ENCODE measurements at regions not wholly inside any gene's neighbourhood (a gene's known extent, or its start where the extent isn't known, plus 50 kb on each side); places are given as distances from the start of the nearest gene placed in this dataset.

DNA sequence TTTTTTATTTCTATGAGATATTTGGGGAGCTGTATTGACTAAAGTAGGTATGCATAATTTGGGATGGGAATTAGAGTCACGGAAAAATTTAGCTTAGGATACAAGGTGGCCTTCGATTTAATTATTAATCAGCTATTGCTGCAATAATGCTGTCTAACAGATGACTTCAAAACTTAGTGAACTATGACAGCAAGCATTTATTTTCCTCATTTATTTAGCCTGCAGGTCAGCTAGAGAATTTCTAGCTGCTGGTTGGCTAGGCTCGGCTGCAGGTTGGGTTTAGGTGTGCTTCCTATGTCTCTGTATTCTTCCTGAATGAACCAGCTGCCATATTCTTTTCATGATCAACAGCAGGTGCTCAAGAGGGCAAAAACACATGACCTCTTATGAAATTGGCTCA lies 181.8 kb upstream of the RAG2 start:
- TF ChIP-seq, protein P1, sequence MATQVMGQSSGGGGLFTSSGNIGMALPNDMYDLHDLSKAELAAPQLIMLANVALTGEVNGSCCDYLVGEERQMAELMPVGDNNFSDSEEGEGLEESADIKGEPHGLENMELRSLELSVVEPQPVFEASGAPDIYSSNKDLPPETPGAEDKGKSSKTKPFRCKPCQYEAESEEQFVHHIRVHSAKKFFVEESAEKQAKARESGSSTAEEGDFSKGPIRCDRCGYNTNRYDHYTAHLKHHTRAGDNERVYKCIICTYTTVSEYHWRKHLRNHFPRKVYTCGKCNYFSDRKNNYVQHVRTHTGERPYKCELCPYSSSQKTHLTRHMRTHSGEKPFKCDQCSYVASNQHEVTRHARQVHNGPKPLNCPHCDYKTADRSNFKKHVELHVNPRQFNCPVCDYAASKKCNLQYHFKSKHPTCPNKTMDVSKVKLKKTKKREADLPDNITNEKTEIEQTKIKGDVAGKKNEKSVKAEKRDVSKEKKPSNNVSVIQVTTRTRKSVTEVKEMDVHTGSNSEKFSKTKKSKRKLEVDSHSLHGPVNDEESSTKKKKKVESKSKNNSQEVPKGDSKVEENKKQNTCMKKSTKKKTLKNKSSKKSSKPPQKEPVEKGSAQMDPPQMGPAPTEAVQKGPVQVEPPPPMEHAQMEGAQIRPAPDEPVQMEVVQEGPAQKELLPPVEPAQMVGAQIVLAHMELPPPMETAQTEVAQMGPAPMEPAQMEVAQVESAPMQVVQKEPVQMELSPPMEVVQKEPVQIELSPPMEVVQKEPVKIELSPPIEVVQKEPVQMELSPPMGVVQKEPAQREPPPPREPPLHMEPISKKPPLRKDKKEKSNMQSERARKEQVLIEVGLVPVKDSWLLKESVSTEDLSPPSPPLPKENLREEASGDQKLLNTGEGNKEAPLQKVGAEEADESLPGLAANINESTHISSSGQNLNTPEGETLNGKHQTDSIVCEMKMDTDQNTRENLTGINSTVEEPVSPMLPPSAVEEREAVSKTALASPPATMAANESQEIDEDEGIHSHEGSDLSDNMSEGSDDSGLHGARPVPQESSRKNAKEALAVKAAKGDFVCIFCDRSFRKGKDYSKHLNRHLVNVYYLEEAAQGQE (IDR thresholded peaks at IDR 0.05; ENCODE audit: borderline replicate concordance in 1 of 2, low read depth in 1 of 2, low read length in 2 of 2) = no peak
- TF ChIP-seq MXI1 (IDR thresholded peaks at IDR 0.05; ENCODE audit: borderline replicate concordance, low read depth, low read length) (no peak), POLR2A (IDR thresholded peaks at IDR 0.05; ENCODE audit: insufficient read depth in 1 of 2, low read depth in 2 of 2, low read length in 2 of 2) (no peak), ZNF24 (IDR thresholded peaks at IDR 0.05) (no peak), CBX5 (CRISPR knock-in tag; IDR thresholded peaks at IDR 0.05; ENCODE audit: borderline replicate concordance) (no peak), RAD51 (IDR thresholded peaks at IDR 0.05; ENCODE audit: borderline replicate concordance) (no peak), CHCHD3 (CRISPR knock-in tag; IDR thresholded peaks at IDR 0.05) (no peak)
- TF ChIP-seq, protein P2, sequence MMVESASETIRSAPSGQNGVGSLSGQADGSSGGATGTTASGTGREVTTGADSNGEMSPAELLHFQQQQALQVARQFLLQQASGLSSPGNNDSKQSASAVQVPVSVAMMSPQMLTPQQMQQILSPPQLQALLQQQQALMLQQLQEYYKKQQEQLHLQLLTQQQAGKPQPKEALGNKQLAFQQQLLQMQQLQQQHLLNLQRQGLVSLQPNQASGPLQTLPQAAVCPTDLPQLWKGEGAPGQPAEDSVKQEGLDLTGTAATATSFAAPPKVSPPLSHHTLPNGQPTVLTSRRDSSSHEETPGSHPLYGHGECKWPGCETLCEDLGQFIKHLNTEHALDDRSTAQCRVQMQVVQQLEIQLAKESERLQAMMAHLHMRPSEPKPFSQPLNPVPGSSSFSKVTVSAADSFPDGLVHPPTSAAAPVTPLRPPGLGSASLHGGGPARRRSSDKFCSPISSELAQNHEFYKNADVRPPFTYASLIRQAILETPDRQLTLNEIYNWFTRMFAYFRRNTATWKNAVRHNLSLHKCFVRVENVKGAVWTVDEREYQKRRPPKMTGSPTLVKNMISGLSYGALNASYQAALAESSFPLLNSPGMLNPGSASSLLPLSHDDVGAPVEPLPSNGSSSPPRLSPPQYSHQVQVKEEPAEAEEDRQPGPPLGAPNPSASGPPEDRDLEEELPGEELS (CRISPR knock-in tag; IDR thresholded peaks at IDR 0.05) = no peak
- TF ChIP-seq, protein P3, sequence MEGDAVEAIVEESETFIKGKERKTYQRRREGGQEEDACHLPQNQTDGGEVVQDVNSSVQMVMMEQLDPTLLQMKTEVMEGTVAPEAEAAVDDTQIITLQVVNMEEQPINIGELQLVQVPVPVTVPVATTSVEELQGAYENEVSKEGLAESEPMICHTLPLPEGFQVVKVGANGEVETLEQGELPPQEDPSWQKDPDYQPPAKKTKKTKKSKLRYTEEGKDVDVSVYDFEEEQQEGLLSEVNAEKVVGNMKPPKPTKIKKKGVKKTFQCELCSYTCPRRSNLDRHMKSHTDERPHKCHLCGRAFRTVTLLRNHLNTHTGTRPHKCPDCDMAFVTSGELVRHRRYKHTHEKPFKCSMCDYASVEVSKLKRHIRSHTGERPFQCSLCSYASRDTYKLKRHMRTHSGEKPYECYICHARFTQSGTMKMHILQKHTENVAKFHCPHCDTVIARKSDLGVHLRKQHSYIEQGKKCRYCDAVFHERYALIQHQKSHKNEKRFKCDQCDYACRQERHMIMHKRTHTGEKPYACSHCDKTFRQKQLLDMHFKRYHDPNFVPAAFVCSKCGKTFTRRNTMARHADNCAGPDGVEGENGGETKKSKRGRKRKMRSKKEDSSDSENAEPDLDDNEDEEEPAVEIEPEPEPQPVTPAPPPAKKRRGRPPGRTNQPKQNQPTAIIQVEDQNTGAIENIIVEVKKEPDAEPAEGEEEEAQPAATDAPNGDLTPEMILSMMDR (CRISPR knock-in tag; IDR thresholded peaks at IDR 0.05) = no peak
- TF ChIP-seq, protein P4, sequence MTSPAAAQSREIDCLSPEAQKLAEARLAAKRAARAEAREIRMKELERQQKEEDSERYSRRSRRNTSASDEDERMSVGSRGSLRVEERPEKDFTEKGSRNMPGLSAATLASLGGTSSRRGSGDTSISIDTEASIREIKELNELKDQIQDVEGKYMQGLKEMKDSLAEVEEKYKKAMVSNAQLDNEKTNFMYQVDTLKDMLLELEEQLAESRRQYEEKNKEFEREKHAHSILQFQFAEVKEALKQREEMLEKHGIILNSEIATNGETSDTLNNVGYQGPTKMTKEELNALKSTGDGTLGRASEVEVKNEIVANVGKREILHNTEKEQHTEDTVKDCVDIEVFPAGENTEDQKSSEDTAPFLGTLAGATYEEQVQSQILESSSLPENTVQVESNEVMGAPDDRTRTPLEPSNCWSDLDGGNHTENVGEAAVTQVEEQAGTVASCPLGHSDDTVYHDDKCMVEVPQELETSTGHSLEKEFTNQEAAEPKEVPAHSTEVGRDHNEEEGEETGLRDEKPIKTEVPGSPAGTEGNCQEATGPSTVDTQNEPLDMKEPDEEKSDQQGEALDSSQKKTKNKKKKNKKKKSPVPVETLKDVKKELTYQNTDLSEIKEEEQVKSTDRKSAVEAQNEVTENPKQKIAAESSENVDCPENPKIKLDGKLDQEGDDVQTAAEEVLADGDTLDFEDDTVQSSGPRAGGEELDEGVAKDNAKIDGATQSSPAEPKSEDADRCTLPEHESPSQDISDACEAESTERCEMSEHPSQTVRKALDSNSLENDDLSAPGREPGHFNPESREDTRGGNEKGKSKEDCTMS (CRISPR knock-in tag; conservative IDR thresholded peaks at IDR 0.05) = no peak

Data from HepG2 (cell line).